PC-3 (cell line): ENCODE measurements at regions not wholly inside any gene's neighbourhood (a gene's known extent, or its start where the extent isn't known, plus 50 kb on each side); places are given as distances from the start of the nearest gene placed in this dataset.

ENCODE experiments used
- EZH2 ChIP-seq: fragments of 300-600 bp; sonication (generic); IDR thresholded peaks from one replicate; pipeline ENCODE4 v1.6.1; 2017; ENCODE audit warnings: antibody characterized with exemption, mild to moderate bottlenecking, low read length; ENCODE audit not compliant: unreplicated experiment
- EZH2phosphoT487 ChIP-seq: fragments of 300-600 bp; sonication (generic); IDR thresholded peaks from 2 replicates; pipeline ENCODE4 v1.6.1; 2018; ENCODE audit warnings: mild to moderate bottlenecking, antibody characterized with exemption, low read length, borderline replicate concordance
- TF ChIP-seq, protein P1 (sequence below): fragments of 300-600 bp; sonication (generic); conservative IDR thresholded peaks from 2 replicates; pipeline ENCODE4 v1.5.1; 2017; ENCODE audit warnings: antibody characterized with exemption, low read depth, mild to moderate bottlenecking, low read length

DNA sequence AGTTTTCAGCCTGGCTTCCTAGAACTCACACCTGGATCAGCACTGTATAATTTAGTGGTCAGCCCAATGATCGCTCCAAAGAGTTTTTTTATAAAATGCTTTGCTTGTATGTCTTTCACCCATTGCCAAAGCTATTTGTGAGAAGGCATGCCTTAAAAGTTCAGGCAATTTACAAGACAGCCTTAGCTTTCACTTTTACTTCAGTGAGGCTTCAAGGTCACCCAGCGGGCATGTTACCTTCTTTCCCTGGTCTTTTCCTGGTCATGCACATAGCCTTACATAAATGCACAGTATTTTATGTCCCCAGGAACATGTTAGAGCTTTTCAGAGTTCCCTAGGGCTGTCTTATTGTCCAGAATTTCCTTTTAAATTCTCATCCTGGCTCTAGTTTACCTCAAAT is 179.9 kb upstream of the TMEM72 start:
- TF ChIP-seq EZH2 (no peak), EZH2phosphoT487 (no peak)
- TF ChIP-seq, protein P1, sequence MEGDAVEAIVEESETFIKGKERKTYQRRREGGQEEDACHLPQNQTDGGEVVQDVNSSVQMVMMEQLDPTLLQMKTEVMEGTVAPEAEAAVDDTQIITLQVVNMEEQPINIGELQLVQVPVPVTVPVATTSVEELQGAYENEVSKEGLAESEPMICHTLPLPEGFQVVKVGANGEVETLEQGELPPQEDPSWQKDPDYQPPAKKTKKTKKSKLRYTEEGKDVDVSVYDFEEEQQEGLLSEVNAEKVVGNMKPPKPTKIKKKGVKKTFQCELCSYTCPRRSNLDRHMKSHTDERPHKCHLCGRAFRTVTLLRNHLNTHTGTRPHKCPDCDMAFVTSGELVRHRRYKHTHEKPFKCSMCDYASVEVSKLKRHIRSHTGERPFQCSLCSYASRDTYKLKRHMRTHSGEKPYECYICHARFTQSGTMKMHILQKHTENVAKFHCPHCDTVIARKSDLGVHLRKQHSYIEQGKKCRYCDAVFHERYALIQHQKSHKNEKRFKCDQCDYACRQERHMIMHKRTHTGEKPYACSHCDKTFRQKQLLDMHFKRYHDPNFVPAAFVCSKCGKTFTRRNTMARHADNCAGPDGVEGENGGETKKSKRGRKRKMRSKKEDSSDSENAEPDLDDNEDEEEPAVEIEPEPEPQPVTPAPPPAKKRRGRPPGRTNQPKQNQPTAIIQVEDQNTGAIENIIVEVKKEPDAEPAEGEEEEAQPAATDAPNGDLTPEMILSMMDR: no peak
